WTC11 (cell line): ENCODE measurements at regions not wholly inside any gene's neighbourhood (a gene's known extent, or its start where the extent isn't known, plus 50 kb on each side); places are given as distances from the start of the nearest gene placed in this dataset.

Experiments used
- ATAC-seq: fragments of 200-7000 bp; cut with Tn5 transposase; 2 replicates; pipeline ENCODE4 v1.10.0; 2021; ENCODE audit warnings: mild to moderate bottlenecking, moderate library complexity
- CTCF ChIA-PET: fragments of 300-600 bp; sonication (Branson Sonifier 250); formaldehyde crosslinking; loops from one replicate; lab custom pipeline; 2021; ENCODE audit warnings: antibody characterized with exemption; lab: Charles Lee
- POLR2A ChIA-PET: fragments of 350-600 bp; sonication (Branson Sonifier 250); formaldehyde crosslinking; loops from one replicate; lab custom pipeline; 2021; ENCODE audit warnings: antibody characterized with exemption; lab: Charles Lee
- DNase-seq: peaks from one replicate; pipeline ENCODE4 v3.0.0; 2021; ENCODE audit warnings: low spot score
- H3K27ac Mint-ChIP-seq: 2 replicates; pipeline ENCODE4 v1.8.0; 2021; ENCODE audit warnings: mixed read lengths
- H3K27me3 Mint-ChIP-seq: 2 replicates; pipeline ENCODE4 v1.8.0; 2021; ENCODE audit warnings: low read depth, mild to moderate bottlenecking, moderate library complexity, mixed read lengths
- H3K36me3 Mint-ChIP-seq: 2 replicates; pipeline ENCODE4 v1.8.0; 2021; ENCODE audit warnings: mixed read lengths
- H3K4me1 Mint-ChIP-seq: 2 replicates; pipeline ENCODE4 v1.8.0; 2022; ENCODE audit warnings: mixed read lengths
- H3K4me3 Mint-ChIP-seq: 2 replicates; pipeline ENCODE4 v1.8.0; 2021; ENCODE audit warnings: mild to moderate bottlenecking, moderate library complexity, mixed read lengths
- H3K9me3 Mint-ChIP-seq: 2 replicates; pipeline ENCODE4 v1.8.0; 2021; ENCODE audit warnings: mixed read lengths
- ATF2 ChIP-seq: sonication (generic); formaldehyde crosslinking; IDR thresholded peaks from 2 replicates; pipeline ENCODE4 v1.8.1; 2022; ENCODE audit warnings: low read depth, missing genetic modification reagents, borderline replicate concordance
- CBFB ChIP-seq: sonication (generic); formaldehyde crosslinking; IDR thresholded peaks from 2 replicates; pipeline ENCODE4 v1.8.1; 2022; ENCODE audit warnings: mild to moderate bottlenecking, low read depth, missing genetic modification reagents
- ERG ChIP-seq: fragments of 250-450 bp; sonication (Bioruptor Pico); IDR thresholded peaks from 2 replicates; pipeline ENCODE4 v1.8.0; 2021; ENCODE audit warnings: mild to moderate bottlenecking
- ETV6 ChIP-seq: sonication (generic); formaldehyde crosslinking; IDR thresholded peaks from 2 replicates; pipeline ENCODE4 v1.8.1; 2022; ENCODE audit warnings: mild to moderate bottlenecking, missing genetic modification reagents
- FOXJ3 ChIP-seq: sonication (generic); formaldehyde crosslinking; IDR thresholded peaks from 2 replicates; pipeline ENCODE4 v1.9.0; 2021; ENCODE audit warnings: missing genetic modification reagents, mild to moderate bottlenecking, borderline replicate concordance
- GRHL2 ChIP-seq: fragments of 250-450 bp; sonication (Bioruptor Pico); IDR thresholded peaks from 2 replicates; pipeline ENCODE4 v1.8.0; 2022; ENCODE audit warnings: mild to moderate bottlenecking, moderate library complexity; ENCODE audit not compliant: insufficient replicate concordance, severe bottlenecking
- JAZF1 ChIP-seq: fragments of 250-450 bp; sonication (Bioruptor Pico); IDR thresholded peaks from 2 replicates; pipeline ENCODE4 v1.9.0; 2021; ENCODE audit warnings: moderate library complexity, mild to moderate bottlenecking, inconsistent platforms
- MXD4 ChIP-seq: fragments of 250-450 bp; sonication (Bioruptor Pico); IDR thresholded peaks from 2 replicates; pipeline ENCODE4 v1.8.0; 2021; ENCODE audit warnings: mild to moderate bottlenecking, moderate library complexity, borderline replicate concordance
- SOX15 ChIP-seq: fragments of 250-450 bp; sonication (Bioruptor Pico); IDR thresholded peaks from 2 replicates; pipeline ENCODE4 v1.9.0; 2021; ENCODE audit warnings: mild to moderate bottlenecking
- TCF7 ChIP-seq: sonication (generic); formaldehyde crosslinking; IDR thresholded peaks from 2 replicates; pipeline ENCODE4 v1.8.0; 2022; ENCODE audit warnings: mild to moderate bottlenecking, low read depth, missing genetic modification reagents, moderate library complexity
- TEAD4 ChIP-seq: sonication (generic); formaldehyde crosslinking; IDR thresholded peaks from 2 replicates; pipeline ENCODE4 v1.8.0; 2022; ENCODE audit warnings: mild to moderate bottlenecking, missing genetic modification reagents
- ZBTB21 ChIP-seq: sonication (generic); formaldehyde crosslinking; IDR thresholded peaks from 2 replicates; pipeline ENCODE4 v1.8.1; 2023; ENCODE audit warnings: mild to moderate bottlenecking, missing genetic modification reagents, borderline replicate concordance
- ZMAT4 ChIP-seq: fragments of 250-450 bp; sonication (Bioruptor Pico); IDR thresholded peaks from 2 replicates; pipeline ENCODE4 v1.9.0; 2021; ENCODE audit warnings: mild to moderate bottlenecking
- ZNF138 ChIP-seq: sonication (generic); formaldehyde crosslinking; conservative IDR thresholded peaks from 2 replicates; pipeline ENCODE4 v1.8.1; 2022; ENCODE audit warnings: mild to moderate bottlenecking, moderate library complexity, missing genetic modification reagents
- ZNF281 ChIP-seq: sonication (generic); formaldehyde crosslinking; IDR thresholded peaks from 2 replicates; pipeline ENCODE4 v1.8.0; 2023; ENCODE audit warnings: mild to moderate bottlenecking, missing genetic modification reagents
- ZNF512 ChIP-seq: sonication (generic); formaldehyde crosslinking; IDR thresholded peaks from 2 replicates; pipeline ENCODE4 v1.8.1; 2022; ENCODE audit warnings: missing genetic modification reagents, borderline replicate concordance
- ZNF671 ChIP-seq: fragments of 250-450 bp; sonication (Bioruptor Pico); IDR thresholded peaks from 2 replicates; pipeline ENCODE4 v1.8.0; 2021; ENCODE audit warnings: mild to moderate bottlenecking
- ZSCAN18 ChIP-seq: fragments of 250-450 bp; sonication (Bioruptor Pico); IDR thresholded peaks from 2 replicates; pipeline ENCODE4 v2.1.2; 2022; ENCODE audit warnings: mild to moderate bottlenecking, moderate library complexity

- peaks cover 15% of the 10 kb centered on the region for H3K9me3 Mint-ChIP-seq
- ATAC-seq (peak; percentile 69), DNase-seq (no peak)
- ChIA-PET CTCF (interaction anchor here (1.2 kb wide), 2 partner anchors 59 to 61 kb away, joined by 3 to 4 read pairs; no protein-coding TSS in a partner anchor), POLR2A (no interaction called here)
- H3K4me3 Mint-ChIP-seq = no peak overlapping the region
- H3K4me1 Mint-ChIP-seq = peaks cover 53% of the 10 kb centered on the region
- no peaks in the 10 kb centered on the region for H3K27me3 Mint-ChIP-seq
- TF ChIP-seq ETV6 (CRISPR knock-in tag) (no peak), JAZF1 (CRISPR knock-in tag) (no peak), ZSCAN18 (CRISPR knock-in tag) (no peak), ERG (CRISPR knock-in tag) (no peak), CBFB (CRISPR knock-in tag) (no peak), SOX15 (CRISPR knock-in tag) (no peak), ZNF512 (CRISPR knock-in tag) (no peak)
- TF ChIP-seq, all 79 proteins: peak for 0
- Mint-ChIP-seq H3K36me3 (0 out of 2 replicates have a peak, but pooled peaks cover 3% of the 10 kb centered on the region), H3K27ac (peak overlapping the region; percentile 34)
Observed at GRCh38 chr7:28358423-28358868, 53.9 kb upstream of the CREB5 start.

- peak; percentile 58 for ATAC-seq
- Mint-ChIP-seq H3K9me3 (peaks cover 24% of the 10 kb centered on the region), H3K4me1 (peaks cover 46% of the 10 kb centered on the region), H3K27ac (no peak overlapping the region), H3K36me3 (peaks cover 12% of the 10 kb centered on the region), H3K27me3 (no peaks in the 10 kb centered on the region), H3K4me3 (no peak overlapping the region)
- TF ChIP-seq TEAD4 (CRISPR knock-in tag) (no peak), TCF7 (CRISPR knock-in tag) (no peak), GRHL2 (CRISPR knock-in tag) (no peak), ATF2 (CRISPR knock-in tag) (no peak), ZNF512 (CRISPR knock-in tag) (no peak), ZNF671 (CRISPR knock-in tag) (no peak)
- POLR2A ChIA-PET = interaction anchor here (0.6 kb wide), 1 partner anchor 560 kb away, joined by 3 read pairs; no protein-coding TSS in a partner anchor
- DNase-seq = no peak
- CTCF ChIA-PET = interaction anchor here (0.5 to 2.4 kb wide), 12 partner anchors 12 to 1202 kb away, joined by 3 to 10 read pairs (median 4); partner anchors contain the start of gene CREB5
Observed at GRCh38 chr7:28360739-28361138, 51.6 kb upstream of the CREB5 start.

GRCh38 chr7:28361551-28361950, 50.8 kb upstream of the CREB5 start:
- no peak for ATAC-seq
- POLR2A ChIA-PET = no interaction called here
- CTCF ChIA-PET = interaction anchor here (1.2 to 2.4 kb wide), 9 partner anchors 10 to 1201 kb away, joined by 3 to 10 read pairs (median 4); partner anchors contain the start of gene CREB5
- H3K4me1 Mint-ChIP-seq = peaks cover 39% of the 10 kb centered on the region
- no peak for DNase-seq
- H3K9me3 Mint-ChIP-seq = peaks cover 24% of the 10 kb centered on the region
- H3K27me3 Mint-ChIP-seq = no peaks in the 10 kb centered on the region
- H3K27ac Mint-ChIP-seq = no peak overlapping the region
- no peak overlapping the region for H3K4me3 Mint-ChIP-seq
- peaks cover 12% of the 10 kb centered on the region for H3K36me3 Mint-ChIP-seq
- TF ChIP-seq ZMAT4 (CRISPR knock-in tag) = no peak
- TF ChIP-seq ZNF138 (CRISPR knock-in tag) = no peak
- TF ChIP-seq FOXJ3 (CRISPR knock-in tag) = no peak
- TF ChIP-seq ZNF671 (CRISPR knock-in tag) = no peak
- no peak for TF ChIP-seq ZNF281
- TF ChIP-seq ZBTB21 (CRISPR knock-in tag) = no peak
- no peak for TF ChIP-seq MXD4 (CRISPR knock-in tag)
- TF ChIP-seq SOX15 (CRISPR knock-in tag) = no peak
